ENCODE measurements at regions not wholly inside any gene's neighbourhood (a gene's known extent, or its start where the extent isn't known, plus 50 kb on each side); places are given as distances from the start of the nearest gene placed in this dataset.

DNA sequence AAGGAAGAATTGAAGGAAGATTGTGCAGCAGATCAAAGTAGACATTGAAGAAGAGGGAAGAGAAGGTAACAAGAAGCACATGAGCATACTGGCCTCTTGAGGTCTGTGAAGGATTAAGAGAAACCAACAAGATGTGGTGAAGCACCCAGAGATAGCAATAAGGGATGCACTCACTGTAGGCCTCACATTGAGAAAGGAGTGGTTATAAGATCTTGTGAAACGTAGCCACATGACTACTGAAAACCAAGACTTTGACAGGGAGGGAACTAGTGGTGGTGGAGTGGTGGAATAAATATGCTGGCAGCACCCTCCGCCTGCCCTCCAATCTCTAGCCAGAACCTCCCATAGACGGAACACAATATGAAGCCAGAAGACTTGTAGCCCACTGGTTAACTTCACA lies 651.2 kb downstream of the DIPK2A start:
- WGBS, 2 donors = 80 to 90% methylated on average over 3 of the region's 3 CpGs
- TF ChIP-seq CTCF (IDR thresholded peaks at IDR 0.05) = no peak
- TF ChIP-seq POLR2A (IDR thresholded peaks at IDR 0.05) = no peak
- intact Hi-C loops (cut with DNase I; ENCODE audit: low total_unique reads) = no loop called here

DNA sequence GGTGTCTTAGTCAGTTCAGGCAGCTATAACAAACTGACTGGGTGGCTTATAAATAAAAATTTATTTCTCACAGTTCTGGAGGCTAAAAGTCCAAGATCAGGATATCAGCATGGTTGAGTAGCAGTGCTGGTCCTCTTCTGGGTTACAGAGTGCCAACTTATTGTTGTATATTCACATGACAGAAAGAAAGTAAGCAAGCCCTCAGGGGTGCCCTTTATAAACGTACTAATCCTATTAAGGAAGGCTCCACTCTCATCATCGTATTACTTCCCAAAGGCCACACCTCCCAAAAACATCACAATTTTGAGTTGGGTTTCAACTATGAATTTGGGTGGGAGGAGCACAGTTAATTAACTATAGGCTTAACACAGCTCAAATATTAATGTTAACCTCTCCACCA lies 653.0 kb downstream of the DIPK2A start:
- no peak overlapping the region for H3K4me3 ChIP-seq (ENCODE audit: low read depth, poor library complexity, severe bottlenecking)
- 43 to 60% methylated on average over 2 of the region's 2 CpGs for WGBS, 2 donors
- DNase-seq (ENCODE audit: low spot score in 2 of 2) = no peak
- intact Hi-C loops (cut with DNase I; ENCODE audit: low total_unique reads) = no loop called here
- no peak for TF ChIP-seq POLR2A (IDR thresholded peaks at IDR 0.05)
- no peak for TF ChIP-seq CTCF (IDR thresholded peaks at IDR 0.05)

More for the DNA sequence above, 651.2 kb downstream of the DIPK2A start:
- DNase-seq (ENCODE audit: low spot score in 2 of 2) = no peak
- no peak overlapping the region for H3K4me3 ChIP-seq (ENCODE audit: low read depth, poor library complexity, severe bottlenecking)

GRCh38 chr3:144626835-144627234 lies 655.2 kb downstream of the DIPK2A start:
- no peak for DNase-seq (ENCODE audit: low spot score in 2 of 2)
- TF ChIP-seq CTCF (IDR thresholded peaks at IDR 0.05) = no peak
- no peak for TF ChIP-seq POLR2A (IDR thresholded peaks at IDR 0.05)
- intact Hi-C loops (cut with DNase I; ENCODE audit: low total_unique reads) = no loop called here
- H3K4me3 ChIP-seq (ENCODE audit: low read depth, poor library complexity, severe bottlenecking) = no peak overlapping the region

DNA sequence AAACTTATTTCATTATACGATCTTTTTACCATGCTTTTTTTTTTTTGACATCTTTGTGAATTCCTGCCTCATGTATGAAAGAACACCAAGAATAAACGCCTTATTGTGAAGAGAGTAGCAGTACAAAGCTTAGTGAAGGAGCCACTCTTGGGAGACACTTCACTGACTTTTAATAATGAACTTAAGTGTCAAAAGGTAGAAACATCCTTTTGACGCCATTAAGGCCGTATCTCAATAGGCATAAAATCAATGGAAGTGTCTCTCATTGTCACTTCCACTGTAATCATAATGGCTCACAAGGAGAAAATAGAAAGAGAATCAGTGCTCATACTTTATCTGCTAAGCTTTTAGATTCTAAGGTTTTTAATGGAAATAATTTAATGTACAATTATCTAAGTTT lies 657.8 kb downstream of the DIPK2A start:
- intact Hi-C loops (cut with DNase I; ENCODE audit: low total_unique reads) = no loop called here
- TF ChIP-seq CTCF (IDR thresholded peaks at IDR 0.05) = no peak
- TF ChIP-seq POLR2A (IDR thresholded peaks at IDR 0.05) = no peak
- no peak overlapping the region for H3K4me3 ChIP-seq (ENCODE audit: low read depth, poor library complexity, severe bottlenecking)
- WGBS, 2 donors = 91 to 96% methylated on average over 4 of the region's 4 CpGs
- DNase-seq (ENCODE audit: low spot score in 2 of 2) = no peak

- no peak for DNase-seq (ENCODE audit: low spot score in 2 of 2)
- intact Hi-C loops (cut with DNase I; ENCODE audit: low total_unique reads) = no loop called here
- WGBS, 2 donors = 66 to 80% methylated on average over 2 of the region's 2 CpGs
- TF ChIP-seq CTCF (IDR thresholded peaks at IDR 0.05) = no peak
- TF ChIP-seq POLR2A (IDR thresholded peaks at IDR 0.05) = no peak
- H3K4me3 ChIP-seq (ENCODE audit: low read depth, poor library complexity, severe bottlenecking) = no peak overlapping the region
Observed at GRCh38 chr3:144636833-144637232, 665.2 kb downstream of the DIPK2A start.

DNA sequence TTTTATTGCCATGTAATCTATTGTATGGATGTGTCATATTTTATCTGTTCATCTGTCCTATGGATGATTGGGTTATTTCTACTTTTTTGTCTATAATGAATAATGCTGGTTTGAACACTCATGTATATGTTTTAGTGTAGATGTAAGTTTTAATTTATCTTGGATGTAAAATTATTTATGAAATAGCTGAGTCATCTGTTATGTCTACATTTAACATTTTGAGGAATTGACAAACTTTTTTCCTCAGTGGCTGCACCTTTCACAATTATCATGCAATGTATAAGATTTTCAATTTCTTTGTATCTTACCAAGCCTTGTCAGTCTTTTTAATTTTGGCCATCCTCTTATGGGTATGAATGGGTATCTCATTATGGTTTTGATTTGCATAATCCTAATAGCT lies 666.4 kb downstream of the DIPK2A start:
- no peak for DNase-seq (ENCODE audit: low spot score in 2 of 2)
- TF ChIP-seq POLR2A (IDR thresholded peaks at IDR 0.05) (no peak), CTCF (IDR thresholded peaks at IDR 0.05) (no peak)
- intact Hi-C loops (cut with DNase I; ENCODE audit: low total_unique reads) = no loop called here
- H3K4me3 ChIP-seq (ENCODE audit: low read depth, poor library complexity, severe bottlenecking) = no peak overlapping the region

Data from lower leg skin (tissue), 4 donors.